HEK293 (cell line): ENCODE measurements at regions not wholly inside any gene's neighbourhood (a gene's known extent, or its start where the extent isn't known, plus 50 kb on each side); places are given as distances from the start of the nearest gene placed in this dataset.

ENCODE experiments used
- CTCF ChIA-PET: fragments of 350-600 bp; formaldehyde crosslinking; extraction: SDS; loops from one replicate; lab custom pipeline; 2021; ENCODE audit warnings: antibody characterized with exemption; lab: Yijun Ruan, JAX
- POLR2A ChIA-PET: fragments of 300-600 bp; formaldehyde crosslinking; extraction: SDS; loops from one replicate; lab custom pipeline; 2020; ENCODE audit warnings: antibody characterized with exemption, inconsistent platforms; lab: Yijun Ruan, JAX
- H3K27ac ChIP-seq: fragments of 200-500 bp; sonication (Bioruptor generic); 2 replicates; pipeline ENCODE4 v1.5.1; 2014; ENCODE audit warnings: low read depth, low read length, control low read depth, inconsistent platforms; ENCODE audit errors: extremely low read depth
- H3K36me3 ChIP-seq, 2 experiments: fragments of 200-500 bp in 1 of 2; sonication (Bioruptor generic) in 1 of 2; 1 replicate in 1 of 2; 2 replicates in 1 of 2; pipeline ENCODE4 v1.5.1; 2014 to 2017; ENCODE audit warnings: inconsistent platforms in 2 of 2, low read length in 2 of 2; ENCODE audit not compliant: control insufficient read depth in 2 of 2, insufficient read depth in 1 of 2
- H3K4me1 ChIP-seq: fragments of 200-500 bp; sonication (Bioruptor generic); 2 replicates; pipeline ENCODE4 v1.5.1; 2014; ENCODE audit warnings: mild to moderate bottlenecking, low read length, inconsistent platforms; ENCODE audit not compliant: control insufficient read depth, insufficient read depth
- H3K4me3 ChIP-seq: 2 replicates; pipeline ENCODE4 v1.5.1; 2011; ENCODE audit warnings: low read depth, mild to moderate bottlenecking, control low read depth, low read length, moderate library complexity
- H3K9me3 ChIP-seq: fragments of 200-500 bp; sonication (Bioruptor generic); 2 replicates; pipeline ENCODE4 v1.5.1; 2014; ENCODE audit warnings: low read depth, low read length, inconsistent platforms; ENCODE audit not compliant: control insufficient read depth, insufficient read depth
- ATF2 ChIP-seq: fragments of 450-650 bp; formaldehyde crosslinking; IDR thresholded peaks from 2 replicates; pipeline ENCODE4 v1.5.1; 2016; ENCODE audit warnings: missing biosample characterization, missing genetic modification characterization, low read depth
- BCL11A ChIP-seq: fragments of 450-650 bp; formaldehyde crosslinking; IDR thresholded peaks from 2 replicates; pipeline ENCODE4 v1.5.1; 2016; ENCODE audit warnings: low read depth, missing biosample characterization, missing genetic modification characterization
- HOXA7 ChIP-seq: sonication (generic); formaldehyde crosslinking; IDR thresholded peaks from 2 replicates; pipeline ENCODE4 v1.8.1; 2022; ENCODE audit warnings: missing genetic modification reagents, borderline replicate concordance
- MEIS1 ChIP-seq: sonication (generic); formaldehyde crosslinking; IDR thresholded peaks from 2 replicates; pipeline ENCODE4 v1.8.1; 2022; ENCODE audit warnings: missing genetic modification reagents, mild to moderate bottlenecking, borderline replicate concordance
- OVOL3 ChIP-seq: fragments of 450-650 bp; formaldehyde crosslinking; IDR thresholded peaks from 2 replicates; pipeline ENCODE4 v1.5.1; 2016; ENCODE audit warnings: missing biosample characterization, missing genetic modification characterization
- PBX3 ChIP-seq: sonication (generic); formaldehyde crosslinking; IDR thresholded peaks from 2 replicates; pipeline ENCODE4 v1.8.1; 2022; ENCODE audit warnings: mild to moderate bottlenecking, moderate library complexity, missing genetic modification reagents
- PRDM2 ChIP-seq: fragments of 450-650 bp; formaldehyde crosslinking; IDR thresholded peaks from 2 replicates; pipeline ENCODE4 v1.5.1; 2016; ENCODE audit warnings: missing biosample characterization, missing genetic modification characterization, borderline replicate concordance
- SCRT1 ChIP-seq: fragments of 450-650 bp; formaldehyde crosslinking; IDR thresholded peaks from 2 replicates; pipeline ENCODE4 v1.5.1; 2016; ENCODE audit warnings: missing biosample characterization, missing genetic modification characterization, borderline replicate concordance
- ZBTB11 ChIP-seq: fragments of 450-650 bp; formaldehyde crosslinking; conservative IDR thresholded peaks from 2 replicates; pipeline ENCODE4 v1.5.1; 2016; ENCODE audit warnings: low read depth, missing biosample characterization, missing genetic modification characterization
- ZBTB17 ChIP-seq: fragments of 450-650 bp; formaldehyde crosslinking; IDR thresholded peaks from 2 replicates; pipeline ENCODE4 v1.5.1; 2016; ENCODE audit warnings: missing biosample characterization, missing genetic modification characterization
- ZBTB48 ChIP-seq: fragments of 450-650 bp; formaldehyde crosslinking; IDR thresholded peaks from 2 replicates; pipeline ENCODE4 v1.5.1; 2016; ENCODE audit warnings: missing biosample characterization, missing genetic modification characterization
- ZNF114 ChIP-seq: fragments of 450-650 bp; formaldehyde crosslinking; IDR thresholded peaks from 2 replicates; pipeline ENCODE4 v1.5.0; 2017; ENCODE audit warnings: missing biosample characterization, missing genetic modification characterization
- ZNF19 ChIP-seq: fragments of 450-650 bp; formaldehyde crosslinking; IDR thresholded peaks from 2 replicates; pipeline ENCODE4; 2016; ENCODE audit warnings: missing biosample characterization, missing genetic modification characterization, low read depth
- ZNF311 ChIP-seq: fragments of 450-650 bp; formaldehyde crosslinking; IDR thresholded peaks from 2 replicates; pipeline ENCODE4 v1.5.1; 2017; ENCODE audit warnings: missing biosample characterization, missing genetic modification characterization, borderline replicate concordance
- ZNF394 ChIP-seq: fragments of 450-650 bp; formaldehyde crosslinking; IDR thresholded peaks from 2 replicates; pipeline ENCODE4 v1.5.1; 2016; ENCODE audit warnings: missing biosample characterization, missing genetic modification characterization, mild to moderate bottlenecking, moderate library complexity, borderline replicate concordance
- ZNF473 ChIP-seq: fragments of 450-650 bp; formaldehyde crosslinking; IDR thresholded peaks from 2 replicates; pipeline ENCODE4 v1.5.1; 2017; ENCODE audit warnings: missing biosample characterization, missing genetic modification characterization
- ZNF549 ChIP-seq: fragments of 450-650 bp; IDR thresholded peaks from 2 replicates; pipeline ENCODE4 v1.5.1; 2018; ENCODE audit warnings: missing biosample characterization, missing genetic modification characterization, mild to moderate bottlenecking, inconsistent platforms, moderate library complexity
- ZNF768 ChIP-seq: fragments of 450-650 bp; formaldehyde crosslinking; IDR thresholded peaks from 2 replicates; pipeline ENCODE4 v1.5.1; 2018; ENCODE audit warnings: missing biosample characterization, mild to moderate bottlenecking, missing genetic modification characterization
- ZNF791 ChIP-seq: fragments of 450-650 bp; formaldehyde crosslinking; IDR thresholded peaks from 2 replicates; pipeline ENCODE4 v1.5.1; 2016; ENCODE audit warnings: missing biosample characterization, missing genetic modification characterization

GRCh38 chr3:99324636-99325203 is 313.7 kb upstream of the COL8A1 start (continued):
- TF ChIP-seq HOXA7 (no peak), ZNF791 (tag by site-specific recombination) (no peak), PRDM2 (tag by site-specific recombination) (no peak), ATF2 (no peak), ZNF114 (tag by site-specific recombination) (no peak)

GRCh38 chr3:99323940-99324339 is 314.5 kb upstream of the COL8A1 start:
- no peaks in the 10 kb centered on the region; the same call in 1 of the 2 replicates for H3K4me1 ChIP-seq
- H3K27ac ChIP-seq, result no peak overlapping the region
- no peaks in the 10 kb centered on the region for H3K36me3 ChIP-seq
- H3K4me3 ChIP-seq, result no peak overlapping the region
- no peaks in the 10 kb centered on the region for H3K9me3 ChIP-seq
- no peak for TF ChIP-seq ZBTB17 (tag by site-specific recombination)
- no peak for TF ChIP-seq ZBTB48 (tag by site-specific recombination)
- no peak for TF ChIP-seq OVOL3
- ChIA-PET CTCF (no interaction called here), POLR2A (no interaction called here)

- CTCF ChIA-PET, result no interaction called here
- POLR2A ChIA-PET, result no interaction called here
- H3K4me3 ChIP-seq, result no peak overlapping the region
- TF ChIP-seq ZNF19 (tag by site-specific recombination), result no peak
- no peak for TF ChIP-seq ZBTB11 (tag by site-specific recombination)
- no peak for TF ChIP-seq ZNF549 (tag by site-specific recombination)
- TF ChIP-seq ZNF768, result no peak
- no peak for TF ChIP-seq BCL11A (tag by site-specific recombination)
- TF ChIP-seq ZNF473 (tag by site-specific recombination), result no peak
- no peak for TF ChIP-seq MEIS1
- no peak for TF ChIP-seq ZNF311 (tag by site-specific recombination)
- no peak for TF ChIP-seq PBX3 (CRISPR knock-in tag)
- no peak for TF ChIP-seq ZNF394 (tag by site-specific recombination)
- TF ChIP-seq SCRT1 (tag by site-specific recombination), result no peak
- H3K9me3 ChIP-seq, result no peaks in the 10 kb centered on the region
- no peaks in the 10 kb centered on the region; the same call in 1 of the 2 replicates for H3K4me1 ChIP-seq
- H3K36me3 ChIP-seq, result no peaks in the 10 kb centered on the region
- H3K27ac ChIP-seq, result no peak overlapping the region
Observed at GRCh38 chr3:99322551-99322950, 315.8 kb upstream of the COL8A1 start.
